NCI-H2227 treated with DMSO at 0.1 percent for 48 hours (cell line): ENCODE measurements at regions not wholly inside any gene's neighbourhood (a gene's known extent, or its start where the extent isn't known, plus 50 kb on each side); places are given as distances from the start of the nearest gene placed in this dataset.
"Not testable (repeated sequence)": the region's sequence is repeated elsewhere in the genome, so short reads cannot be mapped to it uniquely, and the experiment has no call there.

Experiments used
- DNase-seq: peaks from one replicate; lab custom pipeline; 2025; lab: John Stamatoyannopoulos, UW

DNA sequence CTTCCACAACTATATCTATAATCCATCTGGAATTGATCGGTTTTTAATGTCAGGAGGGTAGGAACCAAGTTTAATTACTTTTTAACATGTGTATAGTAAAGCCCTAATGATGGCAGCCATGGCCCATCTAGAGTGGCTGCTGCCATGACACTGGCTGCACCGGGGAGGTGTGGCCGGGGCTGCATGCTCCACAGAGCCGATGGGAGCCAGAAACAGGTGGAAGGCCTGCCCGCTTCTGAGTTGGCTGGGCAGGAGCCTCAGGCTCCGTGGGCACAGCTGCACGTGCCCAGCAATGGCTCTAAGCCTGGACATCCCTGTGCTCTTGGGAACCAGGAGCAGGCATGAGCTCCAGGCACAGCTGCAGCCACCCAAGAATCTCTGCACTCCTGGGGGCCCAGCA, 73.0 kb downstream of the GBP6 start:
- DNase-seq, result no peak

DNA sequence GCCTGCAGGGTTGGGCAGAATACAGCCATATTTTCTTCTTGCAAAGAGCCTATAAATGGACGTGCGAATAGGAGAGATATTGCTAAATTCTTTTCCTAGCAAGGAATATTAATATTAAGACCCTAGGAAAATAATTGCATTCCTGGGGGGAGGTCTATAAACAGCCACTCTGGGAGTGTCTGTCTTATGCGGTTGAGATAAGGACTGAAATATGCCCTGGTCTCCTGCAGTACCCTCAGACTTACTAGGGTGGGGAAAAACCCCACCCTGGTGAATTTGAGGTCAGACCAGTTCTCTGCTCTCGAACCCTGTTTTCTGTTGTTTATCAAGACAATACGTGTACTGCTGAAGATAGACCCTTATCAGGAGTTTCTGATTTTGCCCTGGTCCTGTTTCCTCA, 74.4 kb downstream of the GBP6 start:
- DNase-seq, result not testable (repeated sequence)

DNA sequence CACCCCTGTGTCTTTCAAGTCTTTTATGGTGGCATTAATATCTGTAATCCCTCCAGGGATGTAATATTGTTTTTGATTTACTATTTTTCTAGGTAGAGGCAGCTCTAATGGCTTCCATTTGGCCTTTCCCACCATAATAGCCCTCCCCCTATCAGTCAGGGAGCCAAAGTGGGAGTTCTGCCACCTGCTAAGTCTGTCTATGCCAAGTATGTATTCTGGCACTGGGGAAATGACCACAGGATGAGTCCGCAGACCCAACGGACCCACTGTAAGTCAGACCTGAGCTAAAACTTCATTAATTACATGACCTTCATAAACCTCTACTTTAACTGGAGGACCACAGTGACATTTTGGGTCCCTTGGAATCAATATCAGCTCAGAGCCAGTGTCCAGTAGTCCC, 77.1 kb downstream of the GBP6 start:
- no peak for DNase-seq

DNA sequence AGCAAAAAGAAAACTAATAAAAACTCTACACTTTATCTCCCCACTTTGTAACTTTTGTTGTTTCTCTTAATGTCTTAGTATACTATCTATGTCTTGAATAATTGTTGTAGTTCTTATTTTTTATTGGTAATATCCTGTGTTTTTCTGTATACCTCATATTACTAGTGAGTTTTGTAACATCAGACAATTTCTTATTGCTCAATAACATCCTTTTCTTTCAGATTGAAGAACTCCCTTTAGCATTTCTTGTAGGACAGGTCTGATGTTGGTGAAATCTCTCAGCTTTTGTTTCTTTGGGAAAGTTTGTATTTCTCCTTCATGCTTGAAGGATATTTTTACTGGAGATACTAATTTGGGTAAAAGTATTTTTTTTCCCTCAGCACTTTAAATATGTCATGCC, 79.8 kb upstream of the LRRC8B start:
- no peak for DNase-seq

DNA sequence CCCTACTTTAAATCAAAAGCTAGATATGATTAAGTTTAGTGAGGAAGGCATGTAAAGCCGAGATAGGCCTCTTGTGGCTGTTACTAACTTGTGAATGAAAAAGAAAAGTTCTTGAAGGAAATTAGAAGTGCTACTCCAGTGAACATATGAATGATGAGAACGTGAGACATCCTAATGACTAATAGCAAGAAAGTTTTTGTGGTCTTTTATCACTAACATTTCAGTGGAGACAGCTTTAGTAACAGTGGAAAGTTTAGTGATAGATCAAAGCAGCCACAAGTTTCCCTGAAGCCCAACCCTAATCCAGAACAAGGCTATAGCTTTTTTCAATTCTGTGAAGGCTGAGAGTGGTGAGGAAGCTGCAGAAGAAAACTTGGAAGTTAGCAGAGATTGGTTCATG, 73.6 kb upstream of the LRRC8B start:
- DNase-seq, result no peak

DNA sequence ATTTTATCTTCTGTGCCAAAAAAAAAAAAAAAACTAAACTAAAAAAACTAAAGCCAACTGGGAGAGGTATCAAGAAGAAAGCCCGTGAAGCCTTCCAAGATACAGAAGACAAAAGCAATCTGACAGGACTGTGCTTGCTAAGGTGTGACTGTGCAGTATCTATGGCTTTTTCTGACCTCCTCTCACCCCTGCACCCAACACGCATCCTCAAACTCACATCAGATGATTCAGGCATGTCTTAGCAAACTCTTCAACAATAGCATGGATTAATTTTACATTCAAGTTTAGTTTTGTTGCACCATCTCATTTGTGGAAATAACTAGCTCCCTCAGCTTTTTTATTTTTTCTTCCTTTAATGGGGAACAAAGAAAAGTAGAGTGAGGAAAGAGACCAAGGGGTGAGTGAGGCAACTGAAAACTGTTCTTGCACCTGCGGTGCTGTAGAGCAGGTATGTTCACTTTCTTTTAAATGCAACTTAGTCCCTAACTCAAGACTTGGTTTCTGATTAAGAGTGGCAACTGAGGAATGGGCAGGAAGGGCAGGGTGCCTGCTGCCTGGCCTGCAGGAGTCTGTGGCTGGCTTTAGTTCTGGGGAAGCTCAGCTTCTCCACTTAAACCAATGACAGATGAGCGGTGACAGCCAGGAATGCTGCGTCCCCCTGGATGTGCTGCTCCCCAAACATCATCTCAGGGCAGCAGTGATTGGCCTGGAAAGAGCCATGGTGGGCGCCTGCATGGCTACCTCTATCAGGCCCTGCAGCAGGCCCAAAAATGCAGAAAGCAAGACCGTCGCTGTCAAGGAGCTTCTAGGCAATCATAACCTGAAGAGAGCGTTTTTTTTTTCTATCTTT, 71.3 kb upstream of the LRRC8B start:
- DNase-seq, result no peak

DNA sequence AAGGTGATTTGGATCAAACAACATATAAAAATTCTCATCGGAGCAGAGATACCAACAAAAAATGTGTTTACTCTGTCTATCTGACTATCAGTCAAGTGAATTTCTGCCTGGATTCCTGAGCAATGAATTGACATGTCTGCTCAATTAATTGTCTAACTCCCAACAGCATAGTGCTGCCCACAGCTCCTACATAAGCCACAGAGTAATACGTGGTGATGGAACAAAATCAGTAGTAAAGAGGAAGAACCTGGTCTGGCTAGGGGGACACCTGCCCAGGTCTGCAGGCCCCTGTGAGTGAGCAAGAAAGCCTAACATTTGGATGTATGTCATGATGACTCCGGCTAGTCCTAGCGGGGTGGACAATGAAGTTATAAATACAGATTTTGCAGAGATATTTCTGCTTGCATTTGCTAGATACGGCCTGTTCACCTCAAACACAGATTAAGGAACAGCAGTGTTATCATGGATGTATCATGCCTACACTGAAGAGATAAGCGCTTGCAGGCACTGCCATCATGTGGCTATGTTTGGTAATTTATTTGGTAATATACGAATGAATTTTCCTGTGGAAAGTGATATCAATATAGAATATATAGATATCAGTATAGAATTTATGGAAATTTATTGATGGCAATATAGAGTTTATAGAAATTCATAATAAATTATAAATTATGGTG, 69.6 kb upstream of the LRRC8B start:
- DNase-seq, result peak; percentile 38

DNA sequence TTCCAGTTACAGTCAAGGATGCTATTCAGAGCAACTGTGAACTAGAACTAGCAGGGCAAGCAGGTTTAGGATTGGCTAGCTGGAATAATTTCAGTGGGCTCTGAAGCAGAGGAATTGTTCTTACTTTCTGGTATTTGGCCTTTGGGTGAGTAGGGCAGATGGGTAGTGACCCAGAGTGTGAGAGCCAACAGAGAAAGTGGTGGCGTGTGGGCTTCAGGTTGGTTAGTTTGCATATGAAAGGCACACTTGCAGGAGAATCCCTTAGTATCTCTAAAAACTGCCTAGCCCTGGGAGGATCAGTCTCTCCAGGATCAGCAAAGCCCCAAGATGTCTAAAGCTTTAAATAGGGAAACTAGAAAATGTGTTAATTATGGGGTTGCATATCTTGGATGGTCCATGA, 67.6 kb upstream of the LRRC8B start:
- DNase-seq, result no peak

DNA sequence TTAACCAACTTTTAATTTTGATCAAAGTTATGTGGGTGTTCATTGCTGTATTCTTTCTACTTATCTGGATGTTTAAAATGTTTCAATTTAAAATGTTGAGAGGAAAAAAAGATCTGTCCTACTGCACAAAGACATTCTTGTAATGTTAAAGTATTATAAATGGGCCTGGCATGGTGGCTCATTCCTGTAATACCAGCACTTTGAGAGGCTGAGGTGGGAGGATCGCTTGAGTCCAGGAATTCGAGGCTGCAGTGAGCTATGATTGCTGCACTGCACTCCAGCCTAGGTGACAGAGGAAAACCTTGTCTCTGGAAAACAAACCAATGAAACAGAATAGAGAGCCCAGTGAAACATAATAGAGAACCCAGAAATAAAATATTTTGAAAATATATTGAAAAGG, 65.5 kb upstream of the LRRC8B start:
- no peak for DNase-seq

DNA sequence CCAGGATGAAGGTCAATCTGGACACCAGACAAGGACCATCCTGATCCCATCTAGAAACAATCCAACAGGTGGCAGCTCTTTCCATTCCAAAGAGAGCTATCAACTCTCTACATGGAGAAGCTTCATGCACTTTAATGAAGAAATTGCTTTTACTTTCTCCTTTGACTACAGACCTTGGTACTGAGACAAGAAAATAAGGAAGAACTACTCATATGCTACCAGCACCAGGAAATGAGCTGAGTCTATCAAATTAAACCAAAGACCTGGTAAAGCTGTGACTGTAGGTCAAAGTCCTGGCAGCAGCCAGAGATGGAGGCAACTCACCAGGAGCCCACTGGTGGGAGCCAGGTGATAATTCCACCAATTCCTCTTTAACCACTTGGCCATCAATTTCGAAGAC, 64.3 kb upstream of the LRRC8B start:
- no peak for DNase-seq

DNA sequence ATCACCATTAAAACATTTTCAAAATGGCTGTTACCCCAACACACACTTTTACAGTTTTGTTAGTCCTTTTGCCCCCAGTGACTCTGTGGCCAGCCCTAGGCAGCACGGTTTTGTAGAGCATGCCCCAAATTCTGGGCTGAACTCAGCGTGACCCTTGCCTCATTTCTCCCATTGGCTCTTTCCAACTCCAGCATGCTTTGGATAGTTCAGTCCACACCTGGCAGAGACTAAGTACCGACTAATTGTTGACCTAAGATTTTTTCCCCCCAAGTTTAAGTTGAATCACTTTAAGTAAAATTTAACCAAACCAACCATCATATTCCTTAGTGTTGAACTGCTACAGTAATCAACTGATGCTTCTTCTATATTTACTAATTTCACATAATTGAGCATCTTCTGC, 62.4 kb upstream of the LRRC8B start:
- no peak for DNase-seq

DNA sequence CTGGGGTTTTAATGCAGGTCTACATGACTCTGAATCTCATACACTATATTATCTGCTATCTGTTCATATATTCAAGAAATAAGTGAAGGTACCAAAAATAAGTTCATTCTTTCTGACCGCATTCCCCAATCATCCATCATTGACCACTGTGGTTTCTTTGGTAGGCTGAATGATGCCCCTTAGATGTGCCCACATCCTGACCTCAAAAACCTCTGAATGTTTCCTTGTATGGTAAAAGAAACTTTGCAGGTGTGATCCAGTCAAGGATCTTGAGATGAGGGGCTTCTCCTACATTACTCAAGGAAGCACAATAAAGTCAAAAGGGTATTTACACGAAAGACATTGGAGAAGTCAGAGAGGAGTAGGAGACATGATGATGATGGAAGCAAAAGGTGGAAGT, 60.6 kb upstream of the LRRC8B start:
- no peak for DNase-seq

DNA sequence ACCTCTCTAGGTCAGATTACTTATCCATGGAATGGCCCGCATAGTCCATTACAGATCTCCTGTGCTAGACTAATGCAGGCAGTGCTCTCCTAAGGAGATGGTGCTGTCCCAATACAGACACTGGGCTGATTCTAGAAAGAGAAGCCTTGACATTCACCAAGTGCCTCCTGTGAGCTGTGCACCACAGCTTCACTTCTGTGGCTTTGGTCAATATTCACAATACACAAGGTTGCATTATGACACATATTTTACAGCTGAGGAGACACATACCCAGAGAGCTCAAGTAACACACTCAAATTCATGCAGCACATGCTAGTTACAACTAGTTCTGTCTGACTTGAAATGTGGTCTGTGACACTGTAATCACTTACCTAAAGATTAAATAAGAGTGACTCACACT, 59.4 kb upstream of the LRRC8B start:
- DNase-seq, result no peak

DNA sequence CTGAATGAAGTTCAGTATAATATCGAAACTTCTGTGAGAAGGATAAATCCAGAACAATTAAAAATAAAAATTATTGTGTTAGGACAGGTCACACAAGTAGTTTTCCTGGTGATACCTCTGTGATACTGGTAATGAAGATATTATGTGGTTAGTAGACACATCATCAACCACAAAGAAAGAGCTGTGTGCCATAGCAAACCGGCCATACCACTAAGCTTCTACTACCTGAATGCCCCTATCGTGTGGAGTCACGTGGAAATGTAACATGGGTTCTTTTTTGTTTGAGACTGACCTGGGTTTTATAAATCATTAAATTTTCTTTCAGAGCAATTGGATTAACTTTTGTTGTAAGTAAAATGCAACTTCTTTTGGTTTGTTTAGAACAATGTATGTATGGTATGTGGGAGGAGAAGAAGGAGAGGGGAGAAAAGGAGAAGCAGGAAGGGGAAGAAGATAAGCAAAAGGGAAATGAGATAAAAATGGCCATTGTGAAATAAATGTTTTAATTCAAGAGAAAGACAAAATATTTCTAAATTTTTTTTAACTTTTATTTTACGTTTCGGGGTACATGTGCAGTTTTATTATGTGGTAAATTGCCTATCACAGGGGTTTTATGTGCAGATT, 58.2 kb upstream of the LRRC8B start:
- DNase-seq, result no peak

DNA sequence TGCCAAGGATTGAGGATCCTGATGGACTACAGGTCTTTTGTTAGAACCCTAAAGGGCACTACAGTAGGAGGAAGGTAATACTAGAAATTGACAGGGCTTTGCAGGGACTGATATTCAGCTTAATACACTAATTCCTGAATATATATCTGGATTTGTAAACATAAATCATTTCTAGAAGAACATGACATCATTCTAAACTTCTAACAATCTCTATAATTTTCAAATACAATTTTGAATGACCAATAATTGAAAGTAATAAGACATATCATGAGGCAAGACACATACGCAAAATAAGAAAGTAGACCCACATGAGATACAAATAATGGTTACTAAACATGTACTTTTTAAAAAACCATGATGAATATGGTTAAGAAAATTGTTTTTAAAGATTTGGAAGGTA, 52.4 kb upstream of the LRRC8B start:
- no peak for DNase-seq

DNA sequence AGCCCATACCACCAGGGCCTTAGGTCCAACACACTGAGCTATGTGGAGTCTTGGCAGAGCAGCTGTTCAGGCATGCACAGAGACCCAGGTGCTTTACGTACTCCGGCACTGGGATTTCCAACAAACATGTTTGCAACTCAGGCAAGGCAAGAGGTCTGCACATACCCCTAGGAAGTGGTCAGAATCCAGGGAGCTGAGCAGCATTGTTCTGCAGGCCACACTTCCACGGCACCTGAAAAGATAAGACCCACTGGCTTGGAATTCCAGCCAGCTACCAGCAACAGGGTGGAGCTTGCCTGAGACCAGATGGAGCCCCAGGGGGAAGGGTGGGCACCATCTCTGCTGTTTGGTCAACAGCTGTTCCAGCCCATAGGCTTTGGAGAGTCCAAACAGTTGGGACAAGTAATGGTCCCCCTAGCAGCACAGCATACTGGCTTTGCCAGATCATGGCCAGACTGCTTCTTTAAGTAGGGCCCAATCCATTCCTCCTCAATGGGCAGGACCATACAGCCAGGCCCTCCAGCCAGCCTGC, 51.7 kb upstream of the LRRC8B start:
- no peak for DNase-seq
